NOMO-1 treated with DMSO at 0.1 percent for 48 hours (cell line): ENCODE measurements at regions not wholly inside any gene's neighbourhood (a gene's known extent, or its start where the extent isn't known, plus 50 kb on each side); places are given as distances from the start of the nearest gene placed in this dataset.
A peak's percentile ranks its signal among the peaks of the same experiment; 100 is the strongest.
"Not testable (repeated sequence)": the region's sequence is repeated elsewhere in the genome, so short reads cannot be mapped to it uniquely, and the experiment has no call there.

Source experiments
- DNase-seq: peaks from one replicate; lab custom pipeline; 2025; ENCODE audit not compliant: unreplicated experiment; lab: John Stamatoyannopoulos, UW

DNA sequence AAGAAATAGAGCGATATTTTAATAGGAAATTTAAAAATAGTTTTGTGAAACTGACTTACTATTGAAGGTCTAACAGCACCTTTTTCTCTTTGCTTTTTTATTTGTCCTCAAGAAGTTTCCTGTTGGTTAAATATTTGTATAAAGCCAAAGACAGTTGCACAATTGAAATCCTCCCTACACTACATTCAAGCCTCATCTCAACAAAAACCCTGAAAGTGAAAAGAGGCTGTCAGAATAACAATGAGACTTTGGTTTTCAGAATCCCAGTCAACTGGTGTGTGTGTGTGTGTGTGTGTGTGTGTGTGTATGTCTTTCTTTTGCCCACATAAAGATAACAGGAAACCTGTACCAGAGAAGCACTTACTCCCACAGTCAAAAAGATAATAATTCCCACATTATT lies 313.6 kb upstream of the FRG1 start:
- DNase-seq: not testable (repeated sequence)

GRCh38 chr4:189629733-189630132 lies 310.9 kb upstream of the FRG1 start:
- DNase-seq: not testable (repeated sequence)

DNA sequence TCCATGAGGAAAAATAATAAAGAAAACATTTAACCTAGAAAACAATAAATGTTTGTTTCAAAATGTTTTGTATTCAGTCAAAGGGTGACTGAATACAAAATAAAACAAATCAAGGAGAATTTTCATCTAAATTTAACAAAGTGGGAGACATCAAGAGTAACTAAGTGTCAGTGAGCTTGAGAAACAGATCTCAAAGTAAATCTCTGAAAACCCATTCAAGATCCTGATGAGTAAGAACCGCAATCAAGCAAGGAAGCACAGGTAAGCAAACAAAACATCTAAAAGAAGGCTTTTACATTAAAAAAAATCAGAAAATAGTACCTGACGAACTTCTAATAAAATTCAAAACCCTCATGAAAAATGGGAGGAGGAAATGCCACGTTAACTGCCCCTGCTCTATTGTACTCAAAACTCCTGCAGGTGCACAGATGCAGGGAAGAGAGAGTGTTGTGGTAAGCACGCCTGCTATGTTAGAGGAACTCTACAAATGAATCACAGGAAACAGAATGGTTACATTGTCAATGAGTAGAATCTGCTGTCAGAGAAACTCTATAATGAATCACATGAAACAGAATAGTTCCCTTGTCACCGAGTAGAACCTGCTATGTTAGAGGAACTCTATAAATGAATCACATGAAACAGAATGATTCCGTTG lies 309.6 kb upstream of the FRG1 start:
- peak; percentile 19 for DNase-seq

DNA sequence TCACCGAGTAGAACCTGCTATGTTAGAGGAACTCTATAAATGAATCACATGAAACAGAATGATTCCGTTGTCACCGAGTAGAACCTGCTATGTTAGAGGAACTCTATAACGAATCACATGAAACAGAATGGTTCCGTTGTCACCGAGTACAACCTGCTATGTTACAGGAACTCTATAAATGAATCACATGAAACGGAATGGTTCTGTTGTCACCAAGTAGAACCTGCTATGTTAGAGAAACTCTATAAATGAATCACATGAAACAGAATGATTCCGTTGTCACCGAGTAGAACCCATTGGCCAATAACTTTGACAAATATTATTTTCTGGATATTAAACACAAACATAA lies 309.1 kb upstream of the FRG1 start:
- DNase-seq: not testable (repeated sequence)

- not testable (repeated sequence) for DNase-seq
Observed at GRCh38 chr4:189650436-189650835, 290.2 kb upstream of the FRG1 start.

GRCh38 chr4:189653130-189653653 lies 287.5 kb upstream of the FRG1 start:
- not testable (repeated sequence) for DNase-seq

GRCh38 chr4:189653983-189654382 lies 286.7 kb upstream of the FRG1 start:
- DNase-seq: not testable (repeated sequence)

DNA sequence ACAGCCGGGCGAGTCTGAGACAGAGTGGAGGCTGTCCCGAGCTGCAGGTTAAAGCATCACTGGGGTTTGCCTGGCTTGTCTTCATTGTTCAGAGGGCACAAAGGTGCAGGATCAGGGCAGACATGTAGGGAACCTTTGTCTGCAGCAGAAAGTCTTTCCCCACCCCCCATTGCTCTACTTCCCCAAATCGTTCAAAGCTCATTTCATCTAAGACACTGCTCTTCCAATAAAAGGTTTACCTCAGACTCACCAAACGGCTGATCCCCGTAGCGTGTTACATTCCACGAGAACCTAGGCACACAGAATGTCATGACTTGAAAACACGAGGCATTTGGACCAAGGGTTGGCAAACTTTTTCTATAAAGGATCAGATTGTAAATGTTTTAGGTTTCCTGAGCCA lies 286.3 kb upstream of the FRG1 start:
- peak; percentile 6 for DNase-seq

DNA sequence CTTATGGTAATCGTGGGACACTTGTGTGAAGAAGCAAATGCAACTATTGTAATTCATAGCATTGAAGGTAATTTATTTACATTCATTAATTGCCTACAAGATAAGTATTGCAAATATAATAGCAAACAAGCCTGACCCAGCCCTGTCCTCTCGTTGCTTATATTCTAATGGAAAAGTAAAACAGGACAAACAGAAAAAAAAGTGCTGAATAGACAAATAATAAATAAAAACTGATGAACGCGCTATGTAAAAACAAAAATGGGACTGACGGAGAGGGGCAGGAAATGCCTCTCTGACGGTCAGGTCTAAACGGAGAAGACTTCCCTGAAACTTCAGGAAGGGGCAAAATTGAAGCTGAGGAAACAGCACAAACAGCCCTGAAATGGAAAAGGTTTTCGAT lies 284.9 kb upstream of the FRG1 start:
- not testable (repeated sequence) for DNase-seq

DNA sequence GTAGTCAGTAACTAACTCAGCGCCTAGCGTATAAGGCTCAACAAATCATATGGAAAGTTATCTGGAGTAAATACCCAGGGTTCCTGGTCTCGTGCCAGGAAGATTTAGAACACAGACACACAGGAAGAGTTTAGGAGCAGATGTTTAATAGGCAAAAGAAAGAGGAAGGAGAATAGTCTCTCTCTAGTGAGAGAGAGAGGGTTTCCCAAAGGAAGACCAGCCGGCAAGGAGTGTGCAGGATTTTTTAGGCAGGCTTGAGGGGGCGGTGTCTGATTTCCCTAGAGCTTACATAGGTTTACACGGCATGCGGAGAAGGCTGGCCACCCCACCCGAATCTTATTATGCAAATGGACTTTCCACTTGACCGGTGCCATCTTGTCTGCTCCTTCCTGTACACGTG lies 284.0 kb upstream of the FRG1 start:
- no peak for DNase-seq

GRCh38 chr4:189658259-189658658 lies 282.4 kb upstream of the FRG1 start:
- not testable (repeated sequence) for DNase-seq

GRCh38 chr4:189658831-189659230 lies 281.8 kb upstream of the FRG1 start:
- peak; percentile 8 for DNase-seq

DNA sequence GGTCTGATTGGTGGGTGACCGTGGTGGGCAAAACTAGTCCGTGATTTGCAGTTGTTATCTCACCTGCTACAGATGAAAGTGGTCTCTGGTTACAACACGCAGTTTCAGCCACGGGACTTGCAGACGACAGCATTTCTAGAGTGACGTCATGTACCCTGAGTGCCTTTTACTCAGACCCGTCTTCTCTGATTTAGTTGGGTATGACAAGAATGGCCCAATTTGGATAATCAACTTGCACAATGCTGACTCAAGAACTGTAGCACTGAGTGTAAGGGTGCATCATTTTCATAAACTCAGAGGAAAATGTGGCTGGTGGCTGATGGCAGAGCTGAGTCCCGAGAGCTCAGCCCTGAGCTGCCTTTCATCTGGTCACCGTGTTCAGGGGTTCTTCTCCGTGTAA lies 281.4 kb upstream of the FRG1 start:
- peak; percentile 12 for DNase-seq

DNA sequence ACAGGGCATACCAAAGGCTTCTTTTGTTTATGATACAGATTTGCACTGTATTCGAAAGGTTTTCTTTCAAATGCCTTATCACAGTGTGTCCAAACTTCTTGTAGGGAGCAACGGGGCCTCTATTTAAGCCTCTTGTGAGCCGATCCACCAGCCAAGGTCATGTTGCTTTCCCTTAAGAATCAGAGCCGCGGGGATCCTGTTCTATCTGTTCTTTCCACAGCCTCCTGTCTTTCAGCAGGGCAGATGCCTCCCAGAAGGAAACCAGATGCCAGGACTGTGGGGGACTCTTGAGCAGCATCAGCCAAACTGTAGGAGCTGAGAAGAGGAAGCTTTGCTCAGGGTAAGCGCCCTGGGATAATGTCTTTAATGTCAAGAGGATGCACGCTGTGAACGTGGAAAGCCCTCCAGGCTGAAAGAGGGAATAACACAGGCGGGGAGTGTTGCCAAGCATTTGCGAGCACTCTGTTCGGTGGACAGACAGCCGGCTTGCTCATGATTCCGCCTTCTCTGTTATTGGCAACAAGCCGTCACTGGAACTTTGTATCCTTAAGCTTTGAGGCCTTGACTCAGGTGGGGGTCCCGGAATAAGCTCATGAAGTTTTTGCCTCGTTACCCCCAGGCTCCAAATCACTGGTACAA lies 279.8 kb upstream of the FRG1 start:
- DNase-seq: no peak

DNA sequence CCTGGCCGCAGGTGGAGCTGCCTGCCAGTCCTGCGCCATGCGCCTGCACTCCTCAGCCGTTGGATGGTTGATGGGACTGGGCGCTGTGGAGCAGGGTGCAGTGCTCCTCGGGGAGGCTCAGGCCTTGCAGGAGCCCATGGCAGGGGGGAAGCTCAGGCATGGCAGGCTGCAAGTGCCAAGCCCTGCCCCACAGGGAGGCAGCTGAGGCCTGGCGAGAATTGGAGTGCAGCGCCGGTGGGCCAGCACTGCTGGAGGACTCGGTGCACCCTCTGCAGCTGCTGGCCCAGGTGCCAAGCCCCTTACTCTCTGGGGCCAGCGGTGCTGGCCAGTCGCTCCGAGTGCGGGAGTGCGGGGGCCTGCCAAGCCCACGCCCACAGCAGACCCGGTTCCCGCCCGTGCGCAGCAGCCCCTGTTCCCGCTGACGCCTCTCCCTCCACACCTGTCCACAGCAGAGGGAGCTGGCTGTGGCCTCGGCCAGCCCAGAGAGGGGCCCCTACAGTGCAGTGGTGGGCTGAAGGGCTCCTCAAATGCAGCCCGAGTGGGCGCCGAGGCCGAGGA lies 275.9 kb upstream of the FRG1 start:
- DNase-seq: no peak

GRCh38 chr4:189665712-189666305 lies 274.9 kb upstream of the FRG1 start:
- not testable (repeated sequence) for DNase-seq

DNA sequence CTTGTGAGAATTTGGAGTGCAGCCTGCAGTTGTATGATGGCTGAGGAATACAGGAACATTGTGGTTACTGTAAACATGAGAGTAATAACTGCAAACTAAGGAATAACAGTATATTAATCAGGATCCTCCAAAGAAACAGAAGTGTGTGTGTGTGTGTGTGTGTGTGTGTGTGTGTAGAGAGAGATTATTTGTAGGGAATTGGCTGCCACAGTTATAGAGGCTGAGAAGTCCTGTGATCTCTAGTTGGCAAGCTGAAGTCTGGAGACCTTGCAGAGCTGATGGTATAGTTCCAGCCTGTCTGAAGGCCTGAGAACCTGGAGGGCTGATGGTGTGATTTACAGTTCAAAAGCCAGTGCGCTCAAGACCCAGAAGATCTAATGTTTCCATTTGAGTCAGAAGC lies 273.3 kb upstream of the FRG1 start:
- DNase-seq: not testable (repeated sequence)

DNA sequence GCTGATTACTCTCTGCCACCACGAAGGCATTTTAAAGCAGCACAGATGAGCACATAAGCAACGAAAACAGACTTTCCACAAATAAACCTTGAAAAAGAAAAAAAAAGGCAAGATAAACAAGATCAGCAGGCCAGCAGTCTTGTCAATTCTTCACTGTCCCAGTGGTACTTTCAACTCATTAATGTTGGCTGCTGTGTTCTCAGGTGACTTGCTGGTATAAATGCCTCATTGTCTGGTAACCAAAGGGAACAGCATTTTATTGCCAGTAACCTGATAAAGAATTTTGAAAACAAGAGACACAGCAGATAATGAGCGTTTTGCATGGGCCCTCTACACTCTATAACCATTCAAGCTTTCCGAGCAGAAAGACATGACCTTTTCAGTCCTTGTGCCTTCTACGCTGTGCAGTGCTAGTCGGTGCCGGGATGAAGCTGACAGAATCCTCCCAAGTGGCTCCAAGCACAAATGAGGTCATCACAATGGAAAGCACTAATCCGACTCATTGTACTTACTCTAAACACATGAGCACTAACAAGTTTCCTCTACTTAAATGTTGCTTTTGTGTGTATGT lies 242.9 kb upstream of the FRG1 start:
- not testable (repeated sequence) for DNase-seq

DNA sequence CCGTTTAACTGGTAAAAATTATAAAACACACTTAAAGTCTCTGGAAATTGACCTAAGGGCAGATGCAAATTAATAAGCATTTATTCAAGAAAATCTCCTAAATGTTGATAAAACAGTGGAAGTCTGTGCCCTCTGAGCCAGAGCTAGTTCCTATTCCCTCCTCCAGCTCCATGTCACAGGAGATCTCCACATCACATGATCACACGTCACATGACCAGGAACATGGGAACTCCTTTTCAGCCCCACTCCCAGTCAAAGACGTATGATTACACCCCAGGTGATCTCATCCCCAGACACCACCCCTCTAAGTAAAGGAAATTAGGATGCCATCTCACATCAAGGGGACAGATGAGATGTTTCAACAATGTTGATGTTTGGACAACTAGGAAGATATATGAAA lies 237.7 kb upstream of the FRG1 start:
- not testable (repeated sequence) for DNase-seq

DNA sequence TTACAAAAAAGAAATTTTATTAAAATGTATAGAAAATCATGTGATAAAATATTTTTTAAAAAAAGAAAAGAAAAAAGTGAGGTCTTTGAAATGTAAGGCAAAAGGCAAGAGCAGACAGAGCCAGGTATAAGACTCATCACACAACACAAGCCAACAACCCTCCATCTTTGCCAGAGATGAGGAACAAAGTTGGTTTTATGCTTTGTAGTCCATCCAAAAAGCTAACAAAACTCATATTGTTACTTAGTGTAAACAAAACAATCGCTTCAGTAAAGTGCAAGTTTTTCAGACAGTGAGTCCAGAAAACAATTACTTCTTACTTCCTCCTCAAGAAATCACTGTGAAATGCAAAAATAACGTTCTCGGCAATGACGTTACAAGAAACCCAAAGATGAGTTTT lies 233.9 kb upstream of the FRG1 start:
- DNase-seq: not testable (repeated sequence)

DNA sequence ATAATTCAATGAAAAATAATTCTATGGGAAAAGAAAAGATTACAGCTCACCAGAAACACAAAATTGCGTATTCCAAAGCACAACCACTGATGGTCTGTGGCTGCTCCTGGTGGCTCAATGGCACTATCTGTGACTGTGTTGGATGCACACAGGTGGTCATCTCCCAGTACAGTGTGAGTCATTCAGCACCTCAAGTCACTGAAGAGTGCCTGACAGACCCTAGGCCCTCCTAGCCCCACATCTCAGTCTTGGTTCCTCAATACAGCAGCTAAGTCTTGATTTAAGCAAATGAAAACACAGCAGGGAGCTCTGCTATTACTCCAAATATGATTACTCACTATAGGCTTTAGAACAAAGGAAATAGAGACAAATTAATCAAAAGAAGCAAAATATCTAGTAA lies 233.4 kb upstream of the FRG1 start:
- not testable (repeated sequence) for DNase-seq

DNA sequence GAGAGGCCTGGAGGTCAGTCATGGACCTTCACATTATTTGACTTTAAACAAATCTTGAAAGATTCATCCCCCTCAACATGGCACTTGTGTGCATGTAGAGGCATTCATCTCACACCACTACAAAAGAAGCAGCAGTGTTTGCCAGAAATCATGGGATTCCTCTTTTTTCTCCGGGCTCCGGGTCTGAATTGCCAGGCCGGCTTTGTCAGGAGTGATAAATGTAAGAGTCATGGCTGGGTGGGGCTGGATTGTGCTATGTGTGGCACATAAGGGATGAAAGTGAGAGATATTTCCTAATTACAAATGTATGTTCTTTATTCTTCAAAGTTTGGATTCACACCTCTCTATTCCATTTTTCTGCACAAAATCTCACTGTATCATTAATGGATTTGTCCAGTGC lies 228.7 kb upstream of the FRG1 start:
- not testable (repeated sequence) for DNase-seq
